CD14-positive monocyte (primary cell): ENCODE measurements at regions not wholly inside any gene's neighbourhood (a gene's known extent, or its start where the extent isn't known, plus 50 kb on each side); places are given as distances from the start of the nearest gene placed in this dataset.

Source experiments
- DNase-seq, 3 donors: peaks; one replicate each; pipeline ENCODE4 v3.0.0-alpha.2; 2011 to 2022
- H2AFZ ChIP-seq: 2 replicates; pipeline ENCODE4 v1.6.0; 2012; ENCODE audit warnings: mild to moderate bottlenecking, low read depth, low read length, inconsistent platforms; ENCODE audit not compliant: insufficient read depth, poor library complexity, severe bottlenecking
- H3K27ac ChIP-seq, 2 donors: 1 replicate in 1 of 2; 2 replicates in 1 of 2; pipeline ENCODE4 v1.5.1; 2012 to 2013; ENCODE audit warnings: low read length in 2 of 2, control low read depth in 1 of 2, inconsistent platforms in 1 of 2, low read depth in 1 of 2, mild to moderate bottlenecking in 1 of 2
- H3K27me3 ChIP-seq, 2 donors: one replicate each; pipeline versions ENCODE4 v1.6.0 to v1.6.1; 2011 to 2013; ENCODE audit warnings: low read length in 2 of 2; ENCODE audit not compliant: control insufficient read depth in 2 of 2, insufficient read depth in 2 of 2
- H3K36me3 ChIP-seq, 2 donors: replicated peaks in 1 of 2; 1 replicate in 1 of 2; 2 replicates in 1 of 2; pipeline versions ENCODE4 v1.5.1 to v1.6.1; 2012 to 2013; ENCODE audit warnings: low read length in 2 of 2, control low read depth in 1 of 2, inconsistent platforms in 1 of 2, mild to moderate bottlenecking in 1 of 2; ENCODE audit not compliant: insufficient read depth in 2 of 2, control insufficient read depth in 1 of 2
- H3K4me1 ChIP-seq, 2 donors: 1 replicate in 1 of 2; 2 replicates in 1 of 2; pipeline versions ENCODE4 v1.5.1 to v1.6.1; 2012 to 2013; ENCODE audit warnings: low read length in 2 of 2, control low read depth in 1 of 2, inconsistent platforms in 1 of 2, mild to moderate bottlenecking in 1 of 2, moderate library complexity in 1 of 2; ENCODE audit not compliant: insufficient read depth in 2 of 2, control insufficient read depth in 1 of 2
- H3K4me2 ChIP-seq: replicated peaks from 2 replicates; pipeline ENCODE3; 2012; ENCODE audit warnings: low read length, moderate library complexity, mild to moderate bottlenecking; ENCODE audit not compliant: poor library complexity, severe bottlenecking; ENCODE audit errors: extremely low read depth
- H3K4me3 ChIP-seq, 3 experiments: fragments of 200-600 bp in 1 of 3; sonication (generic) in 1 of 3; replicated peaks in 1 of 3; 1 replicate in 2 of 3; 2 replicates in 1 of 3; pipeline ENCODE4 v1.5.1; 2011 to 2013; ENCODE audit warnings: low read length in 3 of 3, mild to moderate bottlenecking in 3 of 3, control low read depth in 2 of 3, low read depth in 2 of 3, inconsistent platforms in 1 of 3, moderate library complexity in 1 of 3
- H3K79me2 ChIP-seq: 2 replicates; pipeline ENCODE4 v1.6.0; 2012; ENCODE audit warnings: mild to moderate bottlenecking, control low read depth, inconsistent platforms, low read length, moderate library complexity; ENCODE audit not compliant: insufficient read depth
- H3K9ac ChIP-seq: 2 replicates; pipeline ENCODE4 v1.6.0; 2017; ENCODE audit warnings: low read length, mild to moderate bottlenecking; ENCODE audit not compliant: insufficient read depth, poor library complexity, severe bottlenecking
- H3K9me3 ChIP-seq, 2 donors: replicated peaks in 1 of 2; 1 replicate in 1 of 2; 2 replicates in 1 of 2; pipeline versions ENCODE4 v1.5.1 to v1.6.1; 2012 to 2013; ENCODE audit warnings: low read length in 2 of 2, control low read depth in 1 of 2; ENCODE audit not compliant: control insufficient read depth in 1 of 2, insufficient read depth in 1 of 2
- H4K20me1 ChIP-seq: 2 replicates; pipeline ENCODE4 v1.6.0; 2012; ENCODE audit warnings: mild to moderate bottlenecking, low read length, control low read depth, moderate library complexity; ENCODE audit not compliant: insufficient read depth
- H3K27ac Mint-ChIP-seq, 7 donors: one replicate each; pipeline ENCODE4 v1.8.0; 2020; ENCODE audit warnings: mild to moderate bottlenecking in 7 of 7, mixed read lengths in 7 of 7, moderate library complexity in 6 of 7, inconsistent platforms in 2 of 7
- H3K27me3 Mint-ChIP-seq, 3 donors: one replicate each; pipeline ENCODE4 v1.8.0; 2021 to 2022; ENCODE audit warnings: low read depth in 3 of 3, mild to moderate bottlenecking in 3 of 3, mixed read lengths in 3 of 3, moderate library complexity in 3 of 3, inconsistent platforms in 1 of 3
- H3K36me3 Mint-ChIP-seq, 2 donors: one replicate each; pipeline ENCODE4 v1.8.0; 2020; ENCODE audit warnings: mixed read lengths in 2 of 2, inconsistent platforms in 1 of 2, mild to moderate bottlenecking in 1 of 2
- H3K4me1 Mint-ChIP-seq: one replicate; pipeline ENCODE4 v1.8.0; 2020; ENCODE audit warnings: mild to moderate bottlenecking, mixed read lengths
- H3K4me3 Mint-ChIP-seq, 2 donors: one replicate each; pipeline ENCODE4 v1.8.0; 2020; ENCODE audit warnings: mild to moderate bottlenecking in 2 of 2, mixed read lengths in 2 of 2, moderate library complexity in 1 of 2
- H3K9me3 Mint-ChIP-seq, 7 donors: one replicate each; pipeline ENCODE4 v1.8.0; 2020 to 2022; ENCODE audit warnings: mixed read lengths in 7 of 7, mild to moderate bottlenecking in 6 of 7, moderate library complexity in 6 of 7, inconsistent platforms in 2 of 7
- CTCF ChIP-seq: fragments of 200-600 bp; IDR thresholded peaks from one replicate; pipeline ENCODE4 v1.8.0; 2022; ENCODE audit warnings: antibody characterized with exemption, mild to moderate bottlenecking
- WGBS: methylation state at CpG from one replicate; pipeline ENCODE4 v1.1.5; 2013; ENCODE audit warnings: missing lambda C conversion rate; ENCODE audit not compliant: insufficient coverage; 5-methylcytosine and 5-hydroxymethylcytosine counted together
- intact Hi-C, 2 donors: fragments of 100-400 bp; cut with micrococcal nuclease; formaldehyde crosslinking; loops; one replicate each; pipeline versions ENCODE4 v1.15.0 to v1.15.1; 2023

DNA sequence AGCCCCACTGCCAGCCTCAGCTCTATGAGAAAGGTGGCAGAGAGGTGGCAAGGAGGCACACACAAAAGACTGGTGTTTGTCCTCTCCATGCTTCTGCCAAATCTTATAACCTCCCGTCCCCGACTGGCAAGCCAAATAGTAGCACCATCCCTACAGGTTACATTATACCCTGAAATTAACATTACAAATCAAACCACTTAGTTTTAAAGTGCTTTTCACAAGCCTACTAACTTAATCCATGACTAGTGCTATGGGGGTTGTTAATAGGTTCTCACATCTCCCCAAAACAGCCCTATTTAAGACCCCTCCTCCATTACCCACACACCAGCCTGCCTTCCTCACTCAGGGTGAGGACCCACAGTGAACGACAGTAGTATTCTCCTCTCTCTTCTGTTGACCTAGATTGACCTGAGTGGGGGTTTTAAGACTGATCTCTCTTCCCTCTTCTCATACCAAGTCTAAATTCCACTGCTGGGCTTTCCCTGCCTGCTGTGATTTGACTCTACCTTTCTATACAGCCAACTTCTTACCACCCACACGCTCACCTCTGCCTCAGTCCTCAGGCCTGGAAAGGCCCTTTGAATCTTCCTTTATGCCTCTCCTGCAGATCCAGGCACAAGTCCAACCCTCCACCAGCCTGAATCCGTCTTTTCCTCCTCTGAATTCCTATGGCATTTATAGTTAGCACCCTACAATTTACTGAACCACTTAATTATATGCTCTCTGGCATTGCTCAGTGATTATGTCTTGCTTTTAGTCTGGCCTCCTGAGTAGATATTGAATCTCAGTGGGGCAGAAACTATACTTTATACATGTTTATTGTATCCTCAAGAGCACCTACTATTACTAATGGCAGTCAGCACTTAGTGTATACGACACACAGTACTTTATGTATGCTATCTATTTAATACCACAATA lies 116.1 kb downstream of the TMEM174 start:
- Mint-ChIP-seq H3K27me3 (peaks cover 31 to 56% (median 36%) of the 10 kb centered on the region in 3 donors), H3K36me3 (no peaks in the 10 kb centered on the region), H3K9me3 (peaks cover 4 to 20% (median 13%) of the 10 kb centered on the region in 7 donors), H3K4me1 (no peaks in the 10 kb centered on the region), H3K27ac (no peak overlapping the region), H3K4me3 (peak overlapping the region in 1 of 2 donors; percentile 46)
- Histone ChIP-seq H2AFZ (no peak overlapping the region), H3K9me3 (peaks cover 0 to 4% of the 10 kb centered on the region in 2 donors), H3K27me3 (peaks cover 25 to 44% of the 10 kb centered on the region in 2 donors), H3K79me2 (no peaks in the 10 kb centered on the region), H3K9ac (no peak overlapping the region), H4K20me1 (no peaks in the 10 kb centered on the region), H3K27ac (no peak overlapping the region), H3K4me1 (no peaks in the 10 kb centered on the region), H3K4me2 (no peak overlapping the region), H3K36me3 (no peaks in the 10 kb centered on the region), H3K4me3 (no peak overlapping the region)
- DNase-seq, result no peak
- TF ChIP-seq CTCF, result no peak
- intact Hi-C loops, result no loop called here
- WGBS, result 81% methylated on average over 4 of the region's 6 CpGs

DNA sequence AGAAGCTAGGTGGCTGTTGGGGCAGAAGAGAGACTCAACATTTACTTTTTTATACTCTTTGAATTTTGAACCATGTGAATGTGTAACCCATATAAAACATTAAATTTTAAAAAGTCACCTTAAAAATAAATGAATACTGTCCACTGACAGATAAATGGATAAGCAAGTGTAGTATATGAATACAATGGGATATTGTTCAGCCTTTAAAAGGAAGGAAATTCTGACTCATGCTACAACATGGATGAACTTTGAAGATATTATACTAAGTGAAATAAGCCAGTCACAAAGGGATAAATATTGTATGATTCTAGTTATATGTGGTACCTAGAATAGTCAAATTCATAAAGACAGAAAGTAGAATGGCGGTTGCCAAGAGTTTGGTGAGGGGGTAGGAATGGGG lies 113.9 kb downstream of the TMEM174 start:
- no peak overlapping the region for H3K4me2 ChIP-seq
- Mint-ChIP-seq H3K4me3 (no peak overlapping the region), H3K4me1 (no peaks in the 10 kb centered on the region), H3K27me3 (peaks cover 38 to 50% (median 41%) of the 10 kb centered on the region in 3 donors), H3K9me3 (peaks cover 4 to 20% (median 13%) of the 10 kb centered on the region in 7 donors), H3K27ac (no peak overlapping the region), H3K36me3 (no peaks in the 10 kb centered on the region)
- H3K4me1 ChIP-seq, result no peaks in the 10 kb centered on the region
- 100% methylated on average over 1 of the region's 1 CpG for WGBS
- H4K20me1 ChIP-seq, result no peaks in the 10 kb centered on the region
- no peak overlapping the region for H3K9ac ChIP-seq
- H2AFZ ChIP-seq, result no peak overlapping the region
- no peak overlapping the region for H3K4me3 ChIP-seq
- no peak overlapping the region for H3K27ac ChIP-seq
- intact Hi-C loops, result no loop called here
- DNase-seq, result no peak
- H3K27me3 ChIP-seq, result peaks cover 29 to 46% of the 10 kb centered on the region in 2 donors
- H3K9me3 ChIP-seq, result peaks cover 0 to 4% of the 10 kb centered on the region in 2 donors
- H3K79me2 ChIP-seq, result no peaks in the 10 kb centered on the region
- TF ChIP-seq CTCF, result no peak
- H3K36me3 ChIP-seq, result no peaks in the 10 kb centered on the region
